COR-L47 (cell line): ENCODE measurements at regions not wholly inside any gene's neighbourhood (a gene's known extent, or its start where the extent isn't known, plus 50 kb on each side); places are given as distances from the start of the nearest gene placed in this dataset.
A peak's percentile ranks its signal among the peaks of the same experiment; 100 is the strongest.
"Not testable (repeated sequence)": the region's sequence is repeated elsewhere in the genome, so short reads cannot be mapped to it uniquely, and the experiment has no call there.

Experiments used
- DNase-seq: peaks from one replicate; lab custom pipeline; 2025; lab: John Stamatoyannopoulos, UW

GRCh38 chr14:87630846-87631245 lies 362.1 kb downstream of the GALC start:
- DNase-seq = no peak

- no peak for DNase-seq
Measured at GRCh38 chr14:87629788-87630187, 363.2 kb downstream of the GALC start.

GRCh38 chr14:87628780-87629179 lies 364.2 kb downstream of the GALC start:
- DNase-seq = no peak

GRCh38 chr14:87628129-87628528 lies 364.9 kb downstream of the GALC start:
- DNase-seq = peak; percentile 83

- no peak for DNase-seq
Measured at GRCh38 chr14:87626266-87626665, 366.7 kb downstream of the GALC start.

- DNase-seq = no peak
Measured at GRCh38 chr14:87623616-87624015, 369.4 kb downstream of the GALC start.

- no peak for DNase-seq
Measured at GRCh38 chr14:87617079-87617478, 375.9 kb downstream of the GALC start.

- DNase-seq = peak; percentile 54
Measured at GRCh38 chr14:87615822-87616679, 376.9 kb downstream of the GALC start.

GRCh38 chr14:87615047-87615446 lies 377.9 kb downstream of the GALC start:
- DNase-seq = no peak

- no peak for DNase-seq
Measured at GRCh38 chr14:87613881-87614280, 379.1 kb downstream of the GALC start.

- DNase-seq = not testable (repeated sequence)
Measured at GRCh38 chr14:87607056-87607455, 385.9 kb downstream of the GALC start.

- DNase-seq = no peak
Measured at GRCh38 chr14:87601036-87601435, 391.9 kb downstream of the GALC start.

- DNase-seq = no peak
Measured at GRCh38 chr14:87600240-87600639, 392.7 kb downstream of the GALC start.

GRCh38 chr14:87581298-87581697 lies 411.7 kb downstream of the GALC start:
- DNase-seq = no peak

- no peak for DNase-seq
Measured at GRCh38 chr14:87579036-87579435, 413.9 kb downstream of the GALC start.

GRCh38 chr14:87575378-87575777 lies 417.6 kb downstream of the GALC start:
- DNase-seq = no peak

- no peak for DNase-seq
Measured at GRCh38 chr14:87573591-87573990, 419.4 kb downstream of the GALC start.

GRCh38 chr14:87567618-87568295 lies 425.2 kb downstream of the GALC start:
- DNase-seq = no peak

GRCh38 chr14:87566991-87567390 lies 426.0 kb downstream of the GALC start:
- no peak for DNase-seq

- DNase-seq = no peak
Measured at GRCh38 chr14:87547536-87547935, 445.4 kb downstream of the GALC start.

GRCh38 chr14:87542288-87542687 lies 450.7 kb downstream of the GALC start:
- DNase-seq = no peak

GRCh38 chr14:87540339-87540738 lies 452.6 kb downstream of the GALC start:
- DNase-seq = no peak

GRCh38 chr14:87529081-87529480 lies 463.9 kb downstream of the GALC start:
- DNase-seq = no peak
